Cardiac muscle cell (in vitro differentiated cells and primary cell): ENCODE measurements at regions not wholly inside any gene's neighbourhood (a gene's known extent, or its start where the extent isn't known, plus 50 kb on each side); places are given as distances from the start of the nearest gene placed in this dataset.
A peak's percentile ranks its signal among the peaks of the same experiment; 100 is the strongest.

Experiments used
- DNase-seq, 2 donors: peaks; one replicate each; pipeline versions ENCODE4 v3.0.0 to v3.0.0-alpha.2; 2010 to 2017; ENCODE audit warnings: low read depth in 1 of 2, low spot score in 1 of 2
- H3K27ac ChIP-seq: fragments of 200-600 bp; sonication (generic); 2 replicates; pipeline ENCODE4 v1.5.1; 2016
- H3K27me3 ChIP-seq: fragments of 200-600 bp; sonication (generic); 2 replicates; pipeline ENCODE4 v1.6.0; 2016; ENCODE audit warnings: control low read depth
- H3K36me3 ChIP-seq: fragments of 200-600 bp; sonication (generic); 2 replicates; pipeline ENCODE4 v1.5.1; 2016; ENCODE audit warnings: control low read depth
- H3K4me1 ChIP-seq: fragments of 200-600 bp; sonication (generic); 2 replicates; pipeline ENCODE4 v1.8.1; 2017; ENCODE audit warnings: low read depth, mild to moderate bottlenecking, mixed run types
- H3K4me3 ChIP-seq: fragments of 200-600 bp; sonication (generic); 2 replicates; pipeline ENCODE4 v1.5.1; 2016; ENCODE audit warnings: mild to moderate bottlenecking
- H3K9me3 ChIP-seq: fragments of 200-600 bp; sonication (generic); 2 replicates; pipeline ENCODE4 v1.5.1; 2017; ENCODE audit warnings: low read depth, mild to moderate bottlenecking, control low read depth
- TF ChIP-seq, protein P1 (sequence below): IDR thresholded peaks from 2 replicates; pipeline ENCODE4 v1.5.1; 2012; ENCODE audit warnings: low read depth, mild to moderate bottlenecking, low read length

DNA sequence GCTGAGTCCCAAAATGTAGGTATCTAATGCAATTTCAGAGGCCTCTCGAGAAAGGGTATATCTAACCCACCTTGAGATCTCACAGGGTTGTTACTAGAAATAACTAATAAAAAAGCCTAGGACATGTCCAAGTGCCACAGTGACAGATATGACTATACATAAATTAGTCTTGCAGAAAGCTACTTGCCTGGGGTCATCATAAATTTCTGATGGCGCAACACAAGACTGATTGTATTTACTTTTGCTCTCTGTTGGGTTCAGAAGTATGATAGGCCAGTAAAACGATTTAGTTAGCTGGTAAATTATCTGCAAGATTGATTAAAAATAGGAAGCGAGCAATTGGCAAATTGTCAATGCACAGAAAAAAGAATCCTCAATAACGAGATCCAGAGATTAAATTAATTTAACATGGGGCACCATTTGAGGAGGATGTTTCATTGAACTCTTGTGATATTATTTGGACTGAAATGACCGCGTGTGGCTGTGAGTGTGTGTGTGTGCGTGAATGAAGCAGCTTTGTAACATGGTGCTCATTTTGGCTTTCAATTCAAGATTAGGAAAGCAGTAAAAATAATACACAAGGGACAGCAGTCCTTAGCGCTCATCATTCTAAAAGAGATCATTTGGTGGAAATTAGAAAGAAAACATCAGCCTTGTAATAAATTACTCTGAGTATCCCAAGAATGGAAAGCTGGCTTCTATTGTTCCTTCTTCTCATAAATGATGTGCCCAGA is 157.4 kb upstream of the ZFHX3 start:
- Histone ChIP-seq H3K9me3 (no peaks in the 10 kb centered on the region), H3K4me3 (no peak overlapping the region), H3K36me3 (no peaks in the 10 kb centered on the region), H3K27ac (no peak overlapping the region), H3K27me3 (no peaks in the 10 kb centered on the region), H3K4me1 (no peaks in the 10 kb centered on the region)
- no peak for DNase-seq
- TF ChIP-seq, protein P1, sequence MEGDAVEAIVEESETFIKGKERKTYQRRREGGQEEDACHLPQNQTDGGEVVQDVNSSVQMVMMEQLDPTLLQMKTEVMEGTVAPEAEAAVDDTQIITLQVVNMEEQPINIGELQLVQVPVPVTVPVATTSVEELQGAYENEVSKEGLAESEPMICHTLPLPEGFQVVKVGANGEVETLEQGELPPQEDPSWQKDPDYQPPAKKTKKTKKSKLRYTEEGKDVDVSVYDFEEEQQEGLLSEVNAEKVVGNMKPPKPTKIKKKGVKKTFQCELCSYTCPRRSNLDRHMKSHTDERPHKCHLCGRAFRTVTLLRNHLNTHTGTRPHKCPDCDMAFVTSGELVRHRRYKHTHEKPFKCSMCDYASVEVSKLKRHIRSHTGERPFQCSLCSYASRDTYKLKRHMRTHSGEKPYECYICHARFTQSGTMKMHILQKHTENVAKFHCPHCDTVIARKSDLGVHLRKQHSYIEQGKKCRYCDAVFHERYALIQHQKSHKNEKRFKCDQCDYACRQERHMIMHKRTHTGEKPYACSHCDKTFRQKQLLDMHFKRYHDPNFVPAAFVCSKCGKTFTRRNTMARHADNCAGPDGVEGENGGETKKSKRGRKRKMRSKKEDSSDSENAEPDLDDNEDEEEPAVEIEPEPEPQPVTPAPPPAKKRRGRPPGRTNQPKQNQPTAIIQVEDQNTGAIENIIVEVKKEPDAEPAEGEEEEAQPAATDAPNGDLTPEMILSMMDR: no peak

DNA sequence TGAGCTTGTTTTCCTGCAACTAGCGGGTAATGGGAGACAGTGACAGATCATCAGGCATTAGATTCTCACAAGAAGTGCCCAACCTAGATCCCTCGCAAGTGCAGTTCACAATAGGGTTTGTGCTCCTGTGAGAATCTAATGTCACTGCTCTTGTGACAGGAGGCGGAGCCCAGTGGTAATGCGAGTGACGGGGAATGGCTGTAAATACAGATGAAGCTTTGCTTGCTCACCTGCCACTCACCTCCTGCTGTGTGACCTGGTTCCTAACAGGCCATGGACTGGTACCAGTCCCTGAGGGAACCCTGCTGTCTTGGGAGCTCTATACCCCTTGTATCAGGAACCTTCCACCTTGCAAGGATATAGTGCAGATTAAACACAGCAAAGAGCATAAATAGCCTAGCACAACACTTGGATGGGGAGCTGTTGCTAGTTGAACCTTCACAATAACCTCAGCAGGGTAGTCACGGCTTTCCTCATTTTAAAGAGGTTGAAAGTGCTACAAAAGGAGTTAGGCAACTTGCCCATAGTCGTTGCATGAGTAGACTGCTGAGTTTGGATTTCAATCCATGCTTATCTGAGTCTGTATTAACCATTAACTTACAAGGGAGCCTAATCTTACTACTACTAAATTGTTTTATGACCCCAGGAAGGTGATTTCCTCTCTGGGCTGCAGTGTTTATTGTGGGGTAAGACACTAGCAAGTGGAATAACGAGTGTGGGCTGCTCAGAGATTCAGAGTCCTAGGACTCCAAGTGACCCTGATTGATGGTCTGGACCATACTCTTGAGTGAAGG is 156.6 kb upstream of the ZFHX3 start:
- Histone ChIP-seq H3K27me3 (no peaks in the 10 kb centered on the region), H3K4me3 (no peak overlapping the region), H3K9me3 (no peaks in the 10 kb centered on the region), H3K4me1 (no peaks in the 10 kb centered on the region), H3K27ac (no peak overlapping the region), H3K36me3 (no peaks in the 10 kb centered on the region)
- no peak for DNase-seq
- TF ChIP-seq, protein P1: no peak

DNA sequence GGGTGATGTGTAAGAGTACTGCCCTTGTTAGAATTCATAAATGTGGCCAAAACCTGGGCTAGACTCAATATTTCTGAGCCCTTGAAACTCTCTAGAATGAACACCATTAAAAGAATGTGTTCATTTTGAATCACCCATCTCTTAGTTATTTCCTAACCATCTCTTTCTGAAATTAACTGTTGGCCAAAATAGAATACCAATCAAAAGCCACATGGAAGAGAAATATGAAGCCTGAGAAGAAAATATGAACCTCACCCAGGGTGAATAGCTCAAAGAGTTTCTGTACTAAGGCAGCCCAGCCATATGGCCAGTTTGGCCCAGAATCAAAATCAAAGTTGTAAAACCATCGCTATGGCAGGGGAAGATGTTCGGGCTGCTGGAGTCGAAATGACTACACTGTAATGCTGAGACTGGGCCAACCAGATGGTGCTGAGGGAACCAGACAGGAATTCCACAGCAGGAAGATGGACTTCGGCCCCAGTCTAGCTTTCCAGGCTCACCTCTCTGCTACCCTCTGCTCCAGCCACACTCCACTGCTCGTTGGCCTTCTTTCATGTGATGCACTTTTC is 154.3 kb upstream of the ZFHX3 start:
- peak in 1 of 2 donors; percentile 92 for DNase-seq
- H3K4me3 ChIP-seq: no peak overlapping the region
- TF ChIP-seq, protein P1: no peak
- H3K9me3 ChIP-seq: no peaks in the 10 kb centered on the region
- H3K36me3 ChIP-seq: no peaks in the 10 kb centered on the region
- H3K4me1 ChIP-seq: no peaks in the 10 kb centered on the region
- H3K27ac ChIP-seq: no peak overlapping the region
- H3K27me3 ChIP-seq: no peaks in the 10 kb centered on the region

DNA sequence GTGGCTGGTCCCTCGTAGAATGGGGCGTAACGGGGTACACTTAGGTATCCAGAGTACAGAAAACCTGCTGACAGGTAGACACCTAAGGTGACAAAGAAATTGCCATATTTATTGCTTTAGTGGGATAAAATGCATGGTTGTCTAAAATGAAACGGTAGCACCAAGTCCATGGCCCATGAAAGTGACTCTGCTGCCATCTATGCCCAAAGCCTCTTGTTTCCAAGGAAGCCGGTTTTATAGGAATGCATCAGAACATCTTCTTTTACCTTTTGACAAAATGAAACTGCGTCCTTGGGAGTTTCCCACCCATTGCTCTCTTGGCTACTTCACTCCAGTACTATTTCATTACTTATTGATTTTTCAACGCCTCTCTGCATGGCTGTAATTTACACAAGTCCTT is 151.3 kb upstream of the ZFHX3 start:
- Histone ChIP-seq H3K4me3 (no peak overlapping the region), H3K9me3 (no peaks in the 10 kb centered on the region), H3K27ac (no peak overlapping the region), H3K27me3 (no peaks in the 10 kb centered on the region), H3K36me3 (no peaks in the 10 kb centered on the region), H3K4me1 (no peaks in the 10 kb centered on the region)
- no peak for DNase-seq
- TF ChIP-seq, protein P1: no peak

DNA sequence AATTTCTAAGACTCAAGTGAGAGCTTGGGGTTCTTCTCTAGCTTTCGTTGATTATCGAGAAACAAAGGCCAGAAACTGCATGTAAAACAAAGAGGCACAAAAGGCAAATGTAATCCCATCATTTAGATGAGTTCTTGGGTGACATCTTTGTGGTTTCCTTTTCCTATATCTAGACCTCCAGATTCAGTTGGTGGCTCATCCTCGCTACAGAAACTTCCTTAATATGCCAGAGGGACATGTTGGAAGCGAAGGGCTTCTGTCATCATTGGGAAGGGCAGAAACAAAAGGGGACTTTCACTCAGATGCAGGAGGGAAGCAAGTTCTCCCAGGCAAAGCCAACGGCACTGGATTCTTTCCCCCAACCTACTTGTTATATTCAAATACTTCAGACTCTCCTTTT is 150.6 kb upstream of the ZFHX3 start:
- Histone ChIP-seq H3K36me3 (no peaks in the 10 kb centered on the region), H3K4me3 (no peak overlapping the region), H3K4me1 (no peaks in the 10 kb centered on the region), H3K9me3 (no peaks in the 10 kb centered on the region), H3K27me3 (no peaks in the 10 kb centered on the region), H3K27ac (no peak overlapping the region)
- TF ChIP-seq, protein P1: no peak
- DNase-seq: no peak
